ENCODE measurements at regions not wholly inside any gene's neighbourhood (a gene's known extent, or its start where the extent isn't known, plus 50 kb on each side); places are given as distances from the start of the nearest gene placed in this dataset.
"Not testable (repeated sequence)": the region's sequence is repeated elsewhere in the genome, so short reads cannot be mapped to it uniquely, and the experiment has no call there.

DNA sequence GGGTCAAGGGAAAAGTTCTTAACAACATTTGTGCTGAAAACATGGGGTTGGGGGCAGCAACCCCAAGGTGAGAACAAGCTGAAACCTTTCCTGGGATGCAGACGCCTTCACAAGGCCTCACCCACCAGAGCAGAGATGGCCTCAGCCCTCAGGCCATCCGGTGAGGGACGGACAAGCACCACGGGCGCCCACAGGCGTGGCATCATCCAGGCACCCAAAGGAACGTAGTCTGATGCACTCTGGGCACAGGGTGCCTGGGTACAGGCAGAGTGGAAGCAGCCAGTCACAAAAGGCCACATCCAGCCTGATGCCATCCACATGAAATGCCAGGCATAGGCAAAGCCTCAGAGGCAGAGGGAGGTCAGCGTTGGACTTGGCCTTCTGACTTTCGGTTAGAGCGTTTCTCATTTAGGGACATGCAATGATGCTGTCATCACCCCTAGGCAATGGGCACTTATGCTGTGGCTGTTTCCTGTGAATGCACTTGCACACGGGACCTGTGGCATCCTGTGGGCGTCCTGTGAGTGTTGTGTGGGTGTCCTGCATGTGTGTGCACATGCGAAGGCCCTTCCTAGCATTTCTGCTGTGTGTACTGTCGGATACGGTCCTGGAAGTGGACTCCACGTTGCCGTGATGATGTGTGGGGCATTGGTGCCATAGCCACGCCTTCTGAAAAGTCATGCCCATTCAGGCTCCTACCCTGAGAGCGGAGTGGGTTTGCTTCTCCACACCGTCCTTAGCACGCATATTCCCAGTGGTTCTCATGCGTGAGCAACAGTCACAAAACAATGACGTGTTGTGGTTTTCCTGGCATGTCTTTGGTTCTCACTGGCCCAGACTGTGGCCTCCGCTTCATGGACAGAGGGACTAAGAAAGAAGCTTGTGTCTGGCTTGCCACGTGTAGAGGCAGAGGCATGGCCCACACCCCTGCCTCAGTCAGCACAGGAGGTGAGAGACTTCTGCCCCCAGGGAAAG is 52.7 kb upstream of the ZNF469 start:
- in situ Hi-C loops (cut with HindIII; ENCODE audit: low sequenced_read_pairs), result no loop called here

GRCh38 chr16:88330971-88331890 is 51.5 kb upstream of the ZNF469 start:
- in situ Hi-C loops (cut with HindIII; ENCODE audit: low sequenced_read_pairs), result no loop called here

- in situ Hi-C loops (cut with HindIII; ENCODE audit: low sequenced_read_pairs), result no loop called here
Measured at GRCh38 chr16:88331989-88332920, 50.5 kb upstream of the ZNF469 start.

DNA sequence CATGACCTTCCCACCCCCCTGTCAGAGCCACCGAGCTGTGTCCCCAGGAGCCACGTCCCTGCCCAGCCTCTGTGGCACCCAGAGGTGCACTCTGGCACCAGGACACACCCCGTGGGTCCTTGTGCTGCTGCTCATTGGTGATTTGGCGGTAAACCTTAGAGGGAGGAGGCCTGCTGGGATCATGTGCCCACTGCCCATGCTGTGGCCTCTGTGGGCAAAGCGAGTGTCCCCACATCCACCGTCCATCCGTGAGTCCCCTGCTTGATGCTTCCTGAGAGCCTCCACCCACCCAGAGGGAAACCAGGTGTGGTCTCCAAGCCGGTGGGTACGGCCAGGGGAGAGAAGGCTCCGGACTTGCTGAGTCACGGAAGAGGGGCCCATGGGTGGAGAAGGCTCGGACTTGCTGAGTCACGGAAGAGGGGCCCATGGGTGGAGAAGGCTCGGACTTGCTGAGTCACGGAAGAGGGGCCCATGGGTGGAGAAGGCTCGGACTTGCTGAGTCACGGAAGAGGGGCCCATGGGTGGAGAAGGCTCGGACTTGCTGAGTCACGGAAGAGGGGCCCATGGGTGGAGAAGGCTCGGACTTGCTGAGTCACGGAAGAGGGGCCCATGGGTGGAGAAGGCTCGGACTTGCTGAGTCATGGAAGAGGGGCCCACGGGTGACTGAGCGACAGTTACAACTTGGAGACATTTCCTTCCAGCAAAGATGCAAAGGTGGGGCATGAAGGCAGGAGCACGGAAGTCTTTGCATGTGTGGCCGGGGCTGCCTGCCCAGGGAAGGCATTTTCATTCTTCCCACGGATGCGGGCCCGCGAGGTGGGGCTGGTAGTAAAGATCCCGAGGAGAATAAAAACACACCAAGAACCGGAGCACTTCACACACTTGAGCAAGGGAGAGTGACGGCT is 49.6 kb upstream of the ZNF469 start:
- in situ Hi-C loops (cut with HindIII; ENCODE audit: low sequenced_read_pairs), result not testable (repeated sequence)

Measured in DLD1 (cell line).